HG03432 (cell line): ENCODE measurements at regions not wholly inside any gene's neighbourhood (a gene's known extent, or its start where the extent isn't known, plus 50 kb on each side); places are given as distances from the start of the nearest gene placed in this dataset.
"Not testable (repeated sequence)": the region's sequence is repeated elsewhere in the genome, so short reads cannot be mapped to it uniquely, and the experiment has no call there.

Experiments used
- ATAC-seq: cut with Tn5 transposase; IDR thresholded peaks from one replicate; pipeline ENCODE4 v1.9.1; 2021; ENCODE audit warnings: mild to moderate bottlenecking, moderate library complexity; ENCODE audit not compliant: unreplicated experiment

GRCh38 chr6:137795501-137795900, 71.6 kb upstream of the TNFAIP3 start:
- no peak for ATAC-seq

GRCh38 chr6:137798261-137798660, 68.8 kb upstream of the TNFAIP3 start:
- ATAC-seq = no peak

- no peak for ATAC-seq
Observed at GRCh38 chr6:137798846-137799245, 68.2 kb upstream of the TNFAIP3 start.

- ATAC-seq = peak; percentile 65
Observed at GRCh38 chr6:137799950-137800568, 67.0 kb upstream of the TNFAIP3 start.

GRCh38 chr6:137800762-137801161, 66.3 kb upstream of the TNFAIP3 start:
- no peak for ATAC-seq

- ATAC-seq = no peak
Observed at GRCh38 chr6:137801352-137802114, 65.5 kb upstream of the TNFAIP3 start.

GRCh38 chr6:137802408-137803182, 64.5 kb upstream of the TNFAIP3 start:
- ATAC-seq = no peak

GRCh38 chr6:137804637-137805036, 62.4 kb upstream of the TNFAIP3 start:
- no peak for ATAC-seq

- no peak for ATAC-seq
Observed at GRCh38 chr6:137805622-137806021, 61.4 kb upstream of the TNFAIP3 start.

- no peak for ATAC-seq
Observed at GRCh38 chr6:137806914-137807682, 60.0 kb upstream of the TNFAIP3 start.

GRCh38 chr6:137808191-137808590, 58.9 kb upstream of the TNFAIP3 start:
- ATAC-seq = no peak

- ATAC-seq = no peak
Observed at GRCh38 chr6:137808836-137809315, 58.2 kb upstream of the TNFAIP3 start.

- ATAC-seq = not testable (repeated sequence)
Observed at GRCh38 chr6:137809895-137810553, 57.0 kb upstream of the TNFAIP3 start.

- no peak for ATAC-seq
Observed at GRCh38 chr6:137810554-137811120, 56.4 kb upstream of the TNFAIP3 start.

- peak; percentile 97 for ATAC-seq
Observed at GRCh38 chr6:137811121-137811915, 55.7 kb upstream of the TNFAIP3 start.

- ATAC-seq = no peak
Observed at GRCh38 chr6:137811916-137812553, 55.0 kb upstream of the TNFAIP3 start.

GRCh38 chr6:137813308-137813970, 53.6 kb upstream of the TNFAIP3 start:
- ATAC-seq = no peak

GRCh38 chr6:137814030-137814429, 53.0 kb upstream of the TNFAIP3 start:
- ATAC-seq = not testable (repeated sequence)
